SU-DHL-6 (cell line): ENCODE measurements at regions not wholly inside any gene's neighbourhood (a gene's known extent, or its start where the extent isn't known, plus 50 kb on each side); places are given as distances from the start of the nearest gene placed in this dataset.

Source experiments
- H2AFZ ChIP-seq: fragments of 200-600 bp; sonication (generic); 2 replicates; pipeline ENCODE4 v1.6.1; 2014; ENCODE audit warnings: low read depth, mild to moderate bottlenecking, moderate library complexity, mixed read lengths, antibody characterized with exemption, low read length; ENCODE audit not compliant: severe bottlenecking
- H3F3A ChIP-seq: fragments of 200-600 bp; shearing (Covaris generic); 2 replicates; pipeline ENCODE4 v1.6.0; 2016; ENCODE audit warnings: antibody characterized with exemption, mild to moderate bottlenecking; ENCODE audit not compliant: insufficient read depth
- H3K27ac ChIP-seq: fragments of 200-600 bp; sonication (generic); 2 replicates; pipeline ENCODE4 v1.5.1; 2016; ENCODE audit warnings: low read depth, mild to moderate bottlenecking, low read length, moderate library complexity, mixed read lengths
- H3K27me3 ChIP-seq: fragments of 200-600 bp; sonication (generic), shearing (Covaris generic); 2 replicates; pipeline ENCODE4 v1.6.0; 2014; ENCODE audit warnings: mild to moderate bottlenecking, low read length
- H3K36me3 ChIP-seq: fragments of 200-600 bp; sonication (generic); 2 replicates; pipeline ENCODE4 v1.6.1; 2014; ENCODE audit warnings: mild to moderate bottlenecking, low read length, mixed read lengths
- H3K4me2 ChIP-seq: fragments of 300-600, 200-600 bp; shearing (Covaris generic), sonication (generic); 2 replicates; pipeline ENCODE4 v1.6.0; 2014; ENCODE audit warnings: low read length, low read depth, mild to moderate bottlenecking; ENCODE audit not compliant: poor library complexity, severe bottlenecking
- H3K4me3 ChIP-seq: fragments of 200-600 bp; sonication (generic); 2 replicates; pipeline ENCODE4 v1.5.1; 2014; ENCODE audit warnings: antibody characterized with exemption, low read length, mild to moderate bottlenecking, mixed read lengths; ENCODE audit not compliant: insufficient read depth, poor library complexity, severe bottlenecking
- H3K79me2 ChIP-seq: fragments of 200-600 bp; sonication (generic); 2 replicates; pipeline ENCODE4 v1.6.1; 2014; ENCODE audit warnings: mild to moderate bottlenecking, low read length, moderate library complexity; ENCODE audit not compliant: insufficient read depth
- H3K9ac ChIP-seq: fragments of 200-600 bp; sonication (generic); 2 replicates; pipeline ENCODE4 v1.7.0; 2014; ENCODE audit warnings: mild to moderate bottlenecking, low read length
- H3K9me2 ChIP-seq: fragments of 200-600 bp; sonication (generic); replicated peaks from 2 replicates; pipeline ENCODE4 v1.6.1; 2014; ENCODE audit warnings: low read length; ENCODE audit not compliant: insufficient read depth
- H3K9me3 ChIP-seq: fragments of 200-600 bp; sonication (generic); 2 replicates; pipeline ENCODE4 v1.6.1; 2014; ENCODE audit warnings: low read length, mixed read lengths; ENCODE audit not compliant: insufficient read depth
- H4K20me1 ChIP-seq: fragments of 200-600 bp; sonication (generic); 2 replicates; pipeline ENCODE4 v1.6.1; 2014; ENCODE audit warnings: low read depth, mild to moderate bottlenecking, antibody characterized with exemption, low read length, moderate library complexity, mixed read lengths
- CTCF ChIP-seq: fragments of 200-600 bp; sonication (generic); IDR thresholded peaks from one replicate; pipeline ENCODE4 v1.5.1; 2017; ENCODE audit warnings: antibody characterized with exemption, mild to moderate bottlenecking, low read length, moderate library complexity; ENCODE audit not compliant: insufficient read depth, poor library complexity, severe bottlenecking
- EZH2phosphoT487 ChIP-seq: fragments of 200-600 bp; sonication (generic), shearing (Covaris generic); conservative IDR thresholded peaks from 2 replicates; pipeline ENCODE4 v1.6.1; 2018; ENCODE audit warnings: mild to moderate bottlenecking, antibody characterized with exemption, low read length, moderate library complexity, mixed read lengths

GRCh38 chr10:32109603-32110002 is 53.4 kb upstream of the KIF5B start:
- Histone ChIP-seq H2AFZ (no peak overlapping the region), H3K27me3 (no peaks in the 10 kb centered on the region), H3K4me3 (no peak overlapping the region), H4K20me1 (no peaks in the 10 kb centered on the region), H3K79me2 (no peaks in the 10 kb centered on the region), H3K9me3 (no peaks in the 10 kb centered on the region), H3K9me2 (no peaks in the 10 kb centered on the region), H3K4me2 (no peak overlapping the region), H3K36me3 (no peaks in the 10 kb centered on the region), H3K9ac (no peak overlapping the region), H3F3A (no peaks in the 10 kb centered on the region), H3K27ac (no peak overlapping the region)
- no peak for TF ChIP-seq CTCF
- no peak for TF ChIP-seq EZH2phosphoT487
